ENCODE measurements at regions not wholly inside any gene's neighbourhood (a gene's known extent, or its start where the extent isn't known, plus 50 kb on each side); places are given as distances from the start of the nearest gene placed in this dataset.

DNA sequence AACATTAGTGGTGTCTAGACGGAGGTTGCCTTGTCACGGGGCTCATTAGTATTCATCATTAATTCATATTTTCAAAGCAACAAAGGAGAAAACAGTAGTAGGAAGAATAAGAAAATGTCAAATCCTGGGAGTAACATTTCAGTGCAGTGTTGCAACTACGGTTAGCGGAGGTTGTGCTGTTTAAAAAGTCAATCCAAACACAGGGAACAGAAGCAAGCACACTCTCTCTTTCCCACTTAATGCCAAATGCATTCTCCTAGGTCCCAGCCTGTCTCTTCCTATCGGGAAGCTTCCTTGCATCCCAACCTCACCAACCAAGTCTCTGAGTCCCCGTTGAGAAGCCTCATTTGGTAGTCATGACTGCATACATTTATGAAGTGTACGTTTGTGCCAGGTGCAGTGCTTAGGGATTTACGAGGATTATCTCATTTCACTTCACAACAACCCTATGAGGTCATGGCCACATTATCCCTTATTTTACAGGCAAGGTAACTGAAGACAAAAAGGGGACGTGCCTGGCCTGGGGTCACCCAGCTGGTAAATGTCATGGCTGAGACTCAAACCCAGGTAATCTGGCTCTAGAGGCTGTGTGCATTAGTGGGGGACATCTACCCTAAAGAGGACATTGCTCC lies 283.6 kb upstream of the SALL1 start:
- TF ChIP-seq EZH2 (IDR thresholded peaks at IDR 0.05), result no peak
- TF ChIP-seq POLR2AphosphoS5 (IDR thresholded peaks at IDR 0.05; ENCODE audit: borderline replicate concordance, low read depth, low read length), result no peak

All from SK-N-MC (cell line).